ENCODE measurements at regions not wholly inside any gene's neighbourhood (a gene's known extent, or its start where the extent isn't known, plus 50 kb on each side); places are given as distances from the start of the nearest gene placed in this dataset.

DNA sequence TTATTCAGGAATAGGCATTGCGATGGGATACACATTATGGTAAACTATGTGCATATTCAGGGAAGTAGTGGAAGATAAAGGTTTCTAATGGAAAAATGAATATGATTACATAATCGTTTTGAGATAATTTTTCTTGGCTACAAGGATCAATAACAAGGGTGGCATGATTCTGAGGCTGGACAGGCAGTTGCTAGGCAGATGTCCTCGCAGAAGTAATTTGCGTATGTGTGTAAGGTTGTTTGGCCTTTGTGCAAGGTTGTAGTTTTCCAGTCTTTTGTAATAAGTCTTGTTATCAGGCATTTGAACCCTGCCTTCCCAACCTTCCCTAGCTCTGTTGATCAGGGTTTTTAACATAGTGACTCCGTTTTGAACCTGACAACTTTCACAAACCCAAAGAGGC, 59.7 kb downstream of the RGS12 start:
- no peaks in the 10 kb centered on the region for H3K4me1 ChIP-seq (ENCODE audit: low read depth, poor library complexity, severe bottlenecking)
- H3K36me3 ChIP-seq (ENCODE audit: insufficient read depth): no peaks in the 10 kb centered on the region
- TF ChIP-seq, protein P1, sequence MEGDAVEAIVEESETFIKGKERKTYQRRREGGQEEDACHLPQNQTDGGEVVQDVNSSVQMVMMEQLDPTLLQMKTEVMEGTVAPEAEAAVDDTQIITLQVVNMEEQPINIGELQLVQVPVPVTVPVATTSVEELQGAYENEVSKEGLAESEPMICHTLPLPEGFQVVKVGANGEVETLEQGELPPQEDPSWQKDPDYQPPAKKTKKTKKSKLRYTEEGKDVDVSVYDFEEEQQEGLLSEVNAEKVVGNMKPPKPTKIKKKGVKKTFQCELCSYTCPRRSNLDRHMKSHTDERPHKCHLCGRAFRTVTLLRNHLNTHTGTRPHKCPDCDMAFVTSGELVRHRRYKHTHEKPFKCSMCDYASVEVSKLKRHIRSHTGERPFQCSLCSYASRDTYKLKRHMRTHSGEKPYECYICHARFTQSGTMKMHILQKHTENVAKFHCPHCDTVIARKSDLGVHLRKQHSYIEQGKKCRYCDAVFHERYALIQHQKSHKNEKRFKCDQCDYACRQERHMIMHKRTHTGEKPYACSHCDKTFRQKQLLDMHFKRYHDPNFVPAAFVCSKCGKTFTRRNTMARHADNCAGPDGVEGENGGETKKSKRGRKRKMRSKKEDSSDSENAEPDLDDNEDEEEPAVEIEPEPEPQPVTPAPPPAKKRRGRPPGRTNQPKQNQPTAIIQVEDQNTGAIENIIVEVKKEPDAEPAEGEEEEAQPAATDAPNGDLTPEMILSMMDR (conservative IDR thresholded peaks at IDR 0.05; ENCODE audit: low read depth, low read length): no peak
- H4K20me1 ChIP-seq (ENCODE audit: insufficient read depth): no peaks in the 10 kb centered on the region
- no peak overlapping the region for H3K4me3 ChIP-seq (IDR thresholded peaks at IDR 0.05; ENCODE audit: insufficient read depth, low read depth, low read length)
- H2AFZ ChIP-seq (ENCODE audit: low read depth): no peak overlapping the region
- no peak overlapping the region for H3K27ac ChIP-seq
- H3K27me3 ChIP-seq (ENCODE audit: insufficient read depth, low read depth): no peaks in the 10 kb centered on the region
- no peak overlapping the region for H3K4me2 ChIP-seq
- H3K9ac ChIP-seq: no peak overlapping the region
- H3K79me2 ChIP-seq (ENCODE audit: insufficient read depth, low read depth): no peaks in the 10 kb centered on the region

DNA sequence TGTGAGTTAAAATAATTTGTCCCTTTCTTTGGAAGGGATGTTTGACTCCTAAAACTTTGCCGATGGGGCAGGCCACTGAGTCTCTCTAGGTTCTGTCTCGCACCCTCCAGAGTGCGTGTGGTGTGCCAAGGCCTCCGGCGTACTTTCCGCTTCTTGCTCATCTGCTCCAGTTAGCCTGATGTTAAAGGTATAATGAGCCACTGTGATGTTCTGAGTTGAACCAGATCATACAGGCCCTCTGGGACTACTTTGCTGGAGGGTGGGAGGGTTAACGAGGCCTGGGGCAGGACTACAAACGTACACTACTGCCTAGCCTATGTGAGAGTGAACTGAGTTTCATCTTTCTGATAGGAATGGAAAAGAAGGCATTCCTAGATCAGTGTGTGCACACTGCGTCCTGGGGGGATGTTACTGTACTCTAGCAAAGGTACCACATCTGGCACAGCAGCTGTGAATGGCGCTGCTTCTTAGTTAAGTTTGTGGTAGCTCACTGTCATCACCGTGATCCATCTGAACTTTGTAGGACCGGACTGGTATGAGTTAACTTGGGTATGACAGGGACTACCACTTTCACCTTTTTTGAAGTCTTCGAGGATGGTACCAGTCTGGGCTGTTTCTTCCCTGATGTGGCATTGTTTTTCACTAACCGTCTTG, 60.2 kb downstream of the RGS12 start:
- no peaks in the 10 kb centered on the region for H3K4me1 ChIP-seq (ENCODE audit: low read depth, poor library complexity, severe bottlenecking)
- no peaks in the 10 kb centered on the region for H3K36me3 ChIP-seq (ENCODE audit: insufficient read depth)
- no peak overlapping the region for H2AFZ ChIP-seq (ENCODE audit: low read depth)
- H3K4me3 ChIP-seq (IDR thresholded peaks at IDR 0.05; ENCODE audit: insufficient read depth, low read depth, low read length): no peak overlapping the region
- TF ChIP-seq, protein P1 (conservative IDR thresholded peaks at IDR 0.05; ENCODE audit: low read depth, low read length): no peak
- no peak overlapping the region for H3K27ac ChIP-seq
- H3K27me3 ChIP-seq (ENCODE audit: insufficient read depth, low read depth): no peaks in the 10 kb centered on the region
- no peaks in the 10 kb centered on the region for H3K79me2 ChIP-seq (ENCODE audit: insufficient read depth, low read depth)
- H3K4me2 ChIP-seq: no peak overlapping the region
- no peak overlapping the region for H3K9ac ChIP-seq
- H4K20me1 ChIP-seq (ENCODE audit: insufficient read depth): no peaks in the 10 kb centered on the region

- Histone ChIP-seq H3K36me3 (ENCODE audit: insufficient read depth) (no peaks in the 10 kb centered on the region), H3K27ac (no peak overlapping the region), H3K4me3 (IDR thresholded peaks at IDR 0.05; ENCODE audit: insufficient read depth, low read depth, low read length) (no peak overlapping the region), H4K20me1 (ENCODE audit: insufficient read depth) (no peaks in the 10 kb centered on the region), H3K9ac (no peak overlapping the region), H3K79me2 (ENCODE audit: insufficient read depth, low read depth) (no peaks in the 10 kb centered on the region), H3K4me2 (no peak overlapping the region), H2AFZ (ENCODE audit: low read depth) (no peak overlapping the region), H3K4me1 (ENCODE audit: low read depth, poor library complexity, severe bottlenecking) (no peaks in the 10 kb centered on the region), H3K27me3 (ENCODE audit: insufficient read depth, low read depth) (no peaks in the 10 kb centered on the region)
- TF ChIP-seq, protein P1 (conservative IDR thresholded peaks at IDR 0.05; ENCODE audit: low read depth, low read length): no peak
Measured at GRCh38 chr4:3353752-3354454, 61.1 kb downstream of the RGS12 start.

DNA sequence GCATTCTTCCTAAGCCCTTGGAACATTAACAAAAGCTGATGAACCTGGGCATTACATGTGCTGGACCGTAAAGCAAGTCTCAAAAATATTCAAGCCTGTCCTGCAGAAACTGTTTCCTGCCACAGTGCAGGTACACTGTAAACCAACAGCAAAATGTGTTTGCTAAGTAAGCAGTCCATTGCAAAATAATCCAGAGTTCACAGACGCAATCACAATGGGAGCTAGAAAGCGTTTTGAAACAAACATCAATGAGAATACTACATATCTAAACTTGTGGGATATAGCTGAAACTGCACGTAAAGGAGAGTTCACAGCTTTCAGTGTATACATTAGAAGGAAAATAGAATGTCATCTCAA, 61.6 kb downstream of the RGS12 start:
- Histone ChIP-seq H4K20me1 (ENCODE audit: insufficient read depth) (no peaks in the 10 kb centered on the region), H2AFZ (ENCODE audit: low read depth) (no peak overlapping the region), H3K9ac (no peak overlapping the region), H3K27me3 (ENCODE audit: insufficient read depth, low read depth) (no peaks in the 10 kb centered on the region), H3K79me2 (ENCODE audit: insufficient read depth, low read depth) (no peaks in the 10 kb centered on the region), H3K4me1 (ENCODE audit: low read depth, poor library complexity, severe bottlenecking) (no peaks in the 10 kb centered on the region), H3K4me2 (no peak overlapping the region), H3K4me3 (IDR thresholded peaks at IDR 0.05; ENCODE audit: insufficient read depth, low read depth, low read length) (no peak overlapping the region), H3K36me3 (ENCODE audit: insufficient read depth) (no peaks in the 10 kb centered on the region), H3K27ac (no peak overlapping the region)
- TF ChIP-seq, protein P1 (conservative IDR thresholded peaks at IDR 0.05; ENCODE audit: low read depth, low read length): no peak
